HG03460 (cell line): ENCODE measurements at regions not wholly inside any gene's neighbourhood (a gene's known extent, or its start where the extent isn't known, plus 50 kb on each side); places are given as distances from the start of the nearest gene placed in this dataset.

Experiments used
- ATAC-seq: cut with Tn5 transposase; IDR thresholded peaks from one replicate; pipeline ENCODE4 v1.9.1; 2021; ENCODE audit not compliant: unreplicated experiment

DNA sequence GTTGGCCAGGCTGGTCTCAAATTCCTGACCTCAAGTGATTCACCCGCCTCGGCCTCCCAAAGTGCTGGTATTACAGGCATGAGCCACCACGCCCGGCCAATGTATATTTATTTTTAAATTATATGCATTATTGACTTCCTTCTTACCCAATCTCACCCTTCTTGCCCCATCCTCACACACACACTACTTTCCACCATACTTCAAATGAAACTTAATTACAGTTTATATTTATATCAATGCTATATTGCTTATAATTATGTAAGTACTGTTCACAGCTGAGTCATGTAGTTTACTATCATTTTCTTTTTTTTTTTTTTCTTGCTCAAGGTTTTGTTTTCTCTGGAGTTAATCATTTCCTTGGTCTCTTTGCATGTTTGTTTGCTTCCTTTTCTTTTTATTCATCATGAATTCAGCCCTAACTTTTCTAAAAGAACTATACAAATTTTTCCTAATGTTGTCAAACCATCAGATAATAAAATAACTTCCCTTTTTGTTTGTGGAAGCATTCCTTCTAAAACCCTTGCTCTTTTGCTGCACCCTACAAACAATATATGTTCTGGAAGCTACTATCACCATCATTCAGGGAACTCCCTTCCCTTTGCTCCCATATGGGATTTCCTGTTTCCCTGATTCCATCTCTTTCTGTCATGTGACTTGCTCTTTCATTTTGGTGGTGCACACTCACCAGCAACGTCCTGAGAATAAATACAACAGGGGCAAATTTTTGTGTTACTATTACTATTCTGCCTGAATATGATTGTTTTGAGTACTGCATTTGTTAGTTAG lies 201.7 kb upstream of the SASH1 start:
- no peak for ATAC-seq

DNA sequence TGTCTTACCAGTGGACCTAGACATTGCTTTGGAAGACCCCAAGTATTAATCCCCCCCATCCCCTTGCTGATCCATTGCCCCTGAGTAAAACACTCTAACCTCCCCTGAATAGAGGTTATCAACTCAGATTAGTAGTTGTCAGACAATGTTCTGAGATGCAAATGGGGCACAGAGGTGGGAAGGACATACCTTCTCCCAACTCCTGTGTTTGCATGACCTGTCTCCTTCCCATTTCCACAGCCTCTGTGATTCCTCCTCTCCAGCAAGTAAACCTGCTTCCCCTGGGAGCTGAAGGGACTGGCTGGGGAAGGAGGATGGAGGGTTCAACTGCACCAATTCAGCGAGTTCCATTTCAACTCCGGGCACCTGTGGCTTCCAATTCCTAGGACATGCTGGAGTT lies 199.8 kb upstream of the SASH1 start:
- ATAC-seq, result no peak

DNA sequence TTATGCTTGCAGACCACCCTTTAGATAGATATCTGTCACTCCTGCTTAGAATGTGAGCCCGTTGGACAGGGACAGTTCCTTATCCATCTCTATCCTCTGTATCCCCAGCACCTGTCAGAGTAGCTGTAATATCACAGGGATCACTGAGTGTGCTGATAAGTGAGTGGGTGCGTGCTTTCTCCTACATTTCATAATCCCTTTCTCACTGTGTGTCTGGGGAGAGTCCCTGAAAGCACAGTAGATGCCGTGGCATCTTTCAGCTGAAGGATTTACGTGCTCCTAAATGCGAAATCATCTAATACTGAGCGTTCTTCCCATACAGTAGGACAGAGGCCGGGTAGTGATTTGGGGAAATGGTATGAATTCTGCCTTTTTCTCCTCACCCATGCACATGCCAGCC lies 198.9 kb upstream of the SASH1 start:
- no peak for ATAC-seq

DNA sequence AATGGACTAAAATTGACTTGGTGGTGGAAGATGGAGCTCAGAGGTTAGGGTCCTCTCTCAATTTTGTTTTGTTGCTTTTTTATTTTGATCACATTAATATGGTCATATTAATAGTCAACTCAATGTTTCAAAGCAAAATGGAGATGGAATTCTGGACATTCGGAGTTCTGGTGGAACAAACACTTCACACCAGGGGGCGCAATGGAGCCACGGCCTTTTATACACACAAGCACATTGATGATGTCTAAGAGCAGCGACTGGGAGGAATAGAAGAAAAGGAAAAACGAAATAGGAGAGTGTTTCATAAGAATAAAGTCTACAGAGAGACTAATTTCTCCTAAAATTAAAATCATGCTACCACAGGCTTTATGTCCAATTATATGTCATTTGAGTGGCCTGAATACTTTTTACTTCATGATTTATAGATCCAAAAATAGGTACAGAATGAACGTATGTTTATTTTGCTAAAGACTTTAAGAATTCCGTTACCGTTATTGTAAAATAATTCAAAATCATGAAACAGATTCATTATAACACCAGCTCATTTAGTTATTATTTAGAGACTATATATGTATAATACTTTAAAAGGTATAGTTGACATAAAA lies 197.6 kb upstream of the SASH1 start:
- peak; percentile 70 for ATAC-seq

DNA sequence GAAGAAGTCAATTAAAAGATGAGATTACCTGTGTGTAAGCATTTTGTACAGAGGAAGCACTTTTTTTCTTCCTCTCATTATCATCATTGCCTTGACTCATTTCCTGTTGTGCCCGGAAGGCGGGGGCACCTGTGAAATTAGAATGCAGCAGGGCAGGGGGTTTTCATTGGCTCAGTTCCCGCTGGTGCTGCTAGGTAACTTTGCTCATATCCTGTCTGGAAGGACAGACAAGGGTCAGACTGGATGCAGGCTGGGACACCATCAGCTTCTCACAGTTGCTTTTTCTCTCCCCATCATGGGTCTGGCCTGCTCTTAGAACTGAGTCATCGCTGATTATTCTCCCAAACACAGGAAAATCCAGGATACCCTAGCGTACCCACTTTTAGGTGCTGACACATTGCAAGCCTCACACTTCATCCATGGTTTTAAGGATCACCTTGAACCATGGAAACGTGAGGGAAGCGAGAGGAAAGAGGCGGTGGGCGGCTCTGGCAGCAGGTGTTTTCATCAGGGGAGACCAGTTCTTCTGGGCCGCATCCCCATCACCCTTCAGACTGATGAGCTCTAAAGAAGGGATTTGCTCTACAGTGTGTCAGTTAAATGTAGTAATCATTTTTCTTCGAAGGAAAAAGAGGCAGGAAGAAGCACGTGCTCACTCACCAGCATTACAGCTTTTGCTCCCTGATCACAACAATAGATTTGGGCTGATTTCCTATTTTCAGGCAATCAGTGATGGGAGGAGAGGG lies 195.7 kb upstream of the SASH1 start:
- ATAC-seq, result no peak

DNA sequence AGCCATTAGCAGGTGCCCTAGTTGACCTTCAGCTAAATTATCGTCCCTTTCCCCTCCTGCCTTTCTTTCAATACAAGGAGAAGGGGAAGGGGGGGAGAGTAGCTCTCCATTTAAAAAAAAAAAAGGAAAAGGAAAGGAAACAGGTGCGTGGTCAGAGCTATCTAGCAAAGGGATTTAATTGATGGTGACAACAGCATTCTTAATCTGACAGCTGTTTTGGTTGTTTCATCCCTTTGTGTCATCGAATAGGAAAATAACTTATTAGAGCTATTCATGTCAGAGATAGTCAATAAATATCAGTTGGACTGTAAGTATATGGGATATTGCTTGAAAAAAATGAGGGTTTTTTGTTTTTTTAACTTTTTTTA lies 195.2 kb upstream of the SASH1 start:
- ATAC-seq, result no peak

DNA sequence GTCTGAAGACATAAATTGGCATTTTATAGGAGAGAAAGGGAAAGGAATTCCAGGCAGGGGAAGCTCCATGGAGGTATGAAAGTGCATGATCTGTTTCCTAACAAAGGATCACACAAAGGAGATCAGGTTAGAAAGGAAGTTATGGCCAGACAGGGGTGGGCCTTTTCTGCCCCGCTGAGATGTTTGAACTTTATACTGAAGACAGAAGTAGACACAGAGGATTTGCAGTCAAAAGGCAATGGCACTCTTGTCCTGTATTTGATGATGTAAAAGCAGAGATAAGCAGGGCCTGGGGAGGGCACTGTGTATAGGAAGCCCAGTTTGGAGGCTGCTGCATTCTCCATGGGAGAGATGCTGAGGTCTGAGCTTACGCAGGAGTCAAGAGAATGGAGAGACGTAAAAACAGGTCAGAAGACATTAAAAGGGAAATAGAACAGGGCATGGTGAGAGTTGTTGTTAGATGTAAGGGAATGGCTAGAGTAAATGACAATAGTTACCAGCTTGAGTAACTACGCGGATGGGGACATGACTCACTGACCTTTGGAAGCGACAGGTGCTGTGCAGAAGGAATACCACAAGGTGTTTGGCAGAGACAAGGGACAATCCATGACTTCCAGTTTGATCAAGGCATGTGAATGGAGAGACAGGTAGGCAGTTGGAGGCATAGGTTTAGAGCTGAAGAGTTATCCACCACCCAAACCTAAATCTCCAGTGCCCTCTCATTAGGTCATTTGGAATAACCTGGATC lies 190.6 kb upstream of the SASH1 start:
- no peak for ATAC-seq

DNA sequence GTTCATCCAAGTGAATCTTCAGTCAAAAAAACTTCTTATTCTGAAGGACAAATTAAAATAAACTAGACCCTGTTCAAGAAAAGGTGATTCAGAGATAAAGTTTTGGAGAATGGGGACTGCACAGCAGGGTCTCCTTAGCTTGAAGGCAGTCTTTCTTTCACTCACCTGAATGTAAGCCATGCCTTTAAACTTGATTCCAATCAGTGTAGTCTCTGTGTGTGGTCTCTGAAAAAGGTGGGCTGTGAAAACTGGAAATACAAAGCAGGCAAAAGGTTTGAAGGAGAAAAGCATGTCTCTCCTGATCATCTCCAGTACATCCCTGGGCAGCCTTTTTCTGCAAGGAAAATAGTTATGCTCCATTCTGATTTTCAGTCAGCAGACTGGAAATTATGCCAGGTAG lies 188.0 kb upstream of the SASH1 start:
- no peak for ATAC-seq

DNA sequence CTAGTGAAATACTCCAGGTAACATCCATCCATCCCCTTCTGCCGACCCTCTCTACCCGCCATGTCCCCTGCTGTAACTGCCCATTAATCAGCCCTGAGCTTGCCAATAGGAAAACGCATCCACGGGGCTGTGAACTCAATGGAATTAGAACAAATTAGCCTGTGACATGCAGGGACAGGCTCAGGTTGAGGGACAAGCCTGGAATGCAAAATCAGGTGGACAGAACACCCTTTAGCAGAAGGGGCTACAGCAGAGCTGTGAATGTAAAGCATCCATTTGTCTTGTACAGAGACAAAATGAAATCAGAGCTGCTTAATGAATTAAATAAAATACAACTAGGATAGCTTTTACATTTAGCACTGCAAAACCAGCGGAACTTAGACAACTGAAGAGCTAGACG lies 187.3 kb upstream of the SASH1 start:
- no peak for ATAC-seq

DNA sequence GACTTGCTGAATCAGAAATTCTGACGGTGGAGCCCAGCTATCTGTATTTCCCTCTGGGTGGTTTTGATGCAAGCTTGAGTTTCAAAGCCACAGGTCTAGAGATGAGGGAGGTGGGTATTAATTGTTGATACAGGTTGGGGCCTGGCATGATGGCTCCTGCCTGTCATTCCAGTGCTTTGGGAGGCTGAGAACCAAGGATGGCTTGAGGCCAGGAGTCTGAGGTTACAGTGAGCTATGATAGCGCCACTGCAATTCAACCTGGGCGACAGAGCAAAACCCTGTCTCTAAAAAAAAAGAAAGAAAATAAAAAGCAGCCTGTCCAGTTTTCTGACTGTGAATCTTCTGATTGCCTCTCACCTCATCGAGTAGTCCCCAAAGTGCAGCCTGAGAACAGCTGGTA lies 184.8 kb upstream of the SASH1 start:
- no peak for ATAC-seq

DNA sequence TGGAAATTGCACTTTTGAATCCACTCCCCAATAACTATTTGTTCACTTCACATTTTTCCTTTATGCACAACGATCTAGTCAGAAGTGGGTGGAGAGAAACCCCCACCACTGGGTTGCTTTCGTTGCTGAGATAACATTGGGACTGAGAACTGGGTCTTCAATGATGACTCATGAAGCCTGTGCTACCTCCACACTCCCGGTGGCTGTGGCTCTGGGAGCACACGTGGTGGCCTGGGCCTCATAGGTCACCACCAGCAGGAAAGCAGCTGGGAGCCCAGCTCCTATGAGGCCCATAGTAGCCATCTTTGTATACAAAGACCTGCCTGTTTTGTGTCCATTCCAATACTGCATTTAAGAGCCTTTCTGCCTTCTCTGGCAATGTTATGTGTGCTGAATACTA lies 178.0 kb upstream of the SASH1 start:
- no peak for ATAC-seq

DNA sequence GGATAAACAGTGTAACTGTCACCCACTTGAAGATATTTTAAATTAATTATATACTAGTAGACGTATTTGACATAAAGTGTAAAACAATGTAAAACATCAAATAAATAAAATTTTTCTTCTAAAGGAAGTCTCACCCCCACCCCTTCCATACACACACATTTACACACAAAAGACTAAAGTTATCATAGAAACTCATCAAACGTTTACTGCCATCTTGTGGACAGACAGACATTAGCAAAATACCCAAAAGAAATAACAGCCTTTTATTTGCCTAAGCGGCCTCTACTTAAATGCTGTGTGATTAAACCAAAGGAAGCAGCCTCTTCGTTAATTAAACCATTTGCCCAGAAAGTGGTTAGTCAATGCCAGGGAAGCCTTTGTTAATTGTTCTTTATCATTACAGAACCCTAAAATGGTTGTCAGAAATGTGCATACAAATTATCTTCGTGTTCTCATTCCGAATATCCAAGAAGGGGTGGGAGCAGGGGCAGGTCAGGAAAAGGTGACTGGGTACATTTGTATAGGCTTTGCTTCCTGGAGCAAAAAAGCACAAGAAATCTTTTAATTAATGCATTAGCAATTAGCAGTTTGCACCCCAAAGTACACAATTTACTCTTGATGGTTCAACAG lies 176.2 kb upstream of the SASH1 start:
- no peak for ATAC-seq

DNA sequence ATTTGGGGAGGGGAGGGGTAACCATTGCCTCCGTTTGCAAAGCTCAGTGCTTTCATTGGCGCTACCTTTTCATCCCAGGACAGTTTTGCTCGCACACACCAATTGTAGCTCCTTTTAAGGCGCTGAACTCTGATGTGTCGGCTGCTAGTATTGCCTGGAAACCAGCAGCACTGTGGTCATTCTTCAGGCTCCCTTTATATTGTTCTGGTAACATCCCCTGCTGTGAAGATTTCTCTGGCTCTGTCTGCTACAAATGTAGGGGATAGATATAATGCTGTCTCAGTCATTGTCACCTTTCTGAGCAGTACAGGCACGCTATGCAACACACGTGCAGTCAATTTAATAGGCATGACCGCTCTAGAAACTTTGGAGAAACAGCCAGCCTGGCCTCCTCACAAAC lies 172.9 kb upstream of the SASH1 start:
- no peak for ATAC-seq

DNA sequence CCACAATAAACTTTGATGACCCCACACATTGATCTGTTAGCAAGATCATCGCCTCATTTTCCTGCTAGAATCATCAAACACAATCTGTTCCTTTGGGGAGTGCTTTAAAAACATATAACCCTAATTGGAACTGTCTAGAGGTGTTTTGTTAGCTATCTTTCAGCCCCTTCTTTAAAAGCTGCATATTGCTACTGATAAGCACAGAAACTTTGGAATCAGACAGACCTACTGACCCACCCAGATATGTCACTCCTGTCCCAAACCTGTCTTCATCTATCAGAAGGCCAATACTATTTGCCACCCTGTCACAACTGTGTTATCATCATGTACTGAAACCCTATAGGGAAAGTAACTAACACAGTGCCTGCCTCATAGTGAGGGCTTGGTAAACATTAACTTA lies 172.4 kb upstream of the SASH1 start:
- ATAC-seq, result no peak

DNA sequence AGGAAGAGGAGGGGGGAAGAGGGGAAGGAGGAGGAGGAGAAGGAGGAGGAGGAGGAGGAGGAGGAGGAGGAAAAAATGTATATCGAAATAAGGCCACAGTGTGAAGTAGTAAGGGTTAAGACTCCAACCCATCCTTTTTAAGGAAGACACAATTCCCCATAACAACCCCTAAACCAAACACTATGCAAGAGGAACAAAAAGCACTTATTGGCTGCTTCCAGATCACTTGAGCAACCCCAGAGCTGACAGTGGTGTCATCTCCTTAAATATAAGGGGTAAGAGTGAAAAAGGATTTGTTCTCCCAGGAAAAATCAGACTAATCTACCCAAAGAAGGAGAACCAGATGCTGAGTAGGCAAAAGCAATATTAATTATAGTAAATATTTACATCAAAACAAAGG lies 169.1 kb upstream of the SASH1 start:
- ATAC-seq, result no peak

DNA sequence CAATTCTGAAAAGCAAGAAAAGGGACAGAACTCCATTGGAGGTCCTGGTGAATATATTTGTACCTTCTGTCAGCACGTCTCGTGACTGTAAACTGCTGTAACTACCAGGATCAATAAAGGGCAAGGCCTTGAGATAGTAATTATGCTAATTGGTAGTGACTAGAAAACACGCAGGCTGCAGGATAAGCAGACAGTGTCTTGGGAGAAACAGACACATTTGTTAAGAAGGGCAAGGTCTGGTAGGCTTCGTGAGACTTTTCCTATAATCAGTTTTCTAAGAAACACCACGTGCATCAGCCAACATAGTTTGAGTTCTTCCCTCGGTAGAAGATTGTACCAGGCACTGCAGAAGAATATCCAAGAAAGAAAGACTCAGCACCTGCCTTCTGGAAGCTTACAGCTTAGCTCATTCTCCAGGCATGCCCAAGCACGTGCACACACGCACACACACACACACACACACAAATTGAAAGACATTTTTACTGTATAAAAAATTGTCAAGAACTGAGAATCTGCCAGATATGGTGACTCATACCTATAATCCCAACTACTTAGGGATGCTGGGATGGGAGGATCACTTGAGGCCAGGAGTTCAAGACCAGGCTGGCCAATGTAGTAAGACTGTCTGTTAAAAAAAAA lies 167.0 kb upstream of the SASH1 start:
- ATAC-seq, result no peak

DNA sequence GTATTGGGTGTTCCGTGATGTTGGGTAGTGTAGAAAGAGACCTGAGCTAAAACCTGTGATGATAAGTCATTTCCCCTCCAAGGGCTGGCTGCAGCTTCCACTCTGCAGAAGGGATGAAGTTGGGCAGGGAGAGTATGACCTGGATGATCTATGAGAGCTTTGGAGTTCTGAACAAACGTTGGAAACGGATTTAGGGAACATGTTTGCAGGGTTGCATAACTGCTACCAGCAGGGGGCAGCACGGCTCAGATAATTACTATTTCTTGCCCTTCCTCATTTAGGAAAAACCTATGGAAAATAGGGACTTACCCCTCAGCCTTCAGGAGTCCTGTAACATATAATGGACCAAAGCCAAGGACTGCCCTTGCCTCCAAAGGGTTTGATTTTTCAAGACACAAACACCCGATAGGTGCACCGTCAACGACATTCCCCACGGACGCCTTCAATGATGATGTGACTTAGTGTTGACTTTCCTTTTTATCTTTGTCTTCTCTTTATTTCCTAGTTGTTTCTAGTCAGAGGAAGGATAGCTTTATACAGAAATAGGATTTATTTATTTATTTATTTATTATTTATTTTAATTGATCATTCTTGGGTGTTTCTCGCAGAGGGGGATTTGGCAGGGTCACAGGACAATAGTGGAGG lies 164.9 kb upstream of the SASH1 start:
- no peak for ATAC-seq

DNA sequence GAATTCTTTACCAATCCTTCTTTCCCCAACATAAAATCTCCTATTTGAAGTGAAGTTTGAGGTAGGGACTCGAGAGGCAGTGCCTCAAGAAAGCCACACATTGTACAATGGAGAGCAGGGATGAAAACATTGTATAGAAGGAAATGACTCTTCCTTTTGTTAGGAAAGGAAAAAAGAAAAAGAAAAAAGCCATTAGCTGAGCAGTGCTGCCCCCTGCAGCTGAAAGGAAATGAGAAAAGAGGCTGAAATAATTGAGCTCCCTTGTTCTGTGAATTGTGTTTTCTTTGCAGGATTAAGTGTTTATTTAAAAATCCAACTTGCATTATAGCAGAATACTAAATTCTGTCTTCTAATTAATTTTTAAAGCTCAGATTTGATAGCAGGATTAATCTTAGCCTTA lies 162.9 kb upstream of the SASH1 start:
- no peak for ATAC-seq

DNA sequence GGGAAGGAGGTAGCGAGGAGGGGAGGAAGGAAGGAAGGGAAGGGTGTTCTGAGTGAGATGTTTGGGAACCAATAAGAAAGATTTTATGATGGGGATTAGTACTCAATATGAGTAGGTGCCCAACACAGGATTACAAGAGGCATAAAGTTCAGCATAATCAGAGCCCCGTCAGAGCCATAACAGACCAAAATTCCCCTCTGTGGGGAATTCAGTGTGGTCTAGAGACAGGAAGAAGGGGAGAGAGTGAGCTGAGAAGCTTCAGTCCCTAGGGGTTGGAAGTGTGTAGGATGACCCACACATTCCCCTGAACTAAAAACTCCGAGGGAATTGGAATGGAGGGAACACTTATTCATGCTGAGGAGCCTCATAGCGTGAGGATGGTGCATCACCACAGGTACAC lies 160.3 kb upstream of the SASH1 start:
- ATAC-seq, result no peak

DNA sequence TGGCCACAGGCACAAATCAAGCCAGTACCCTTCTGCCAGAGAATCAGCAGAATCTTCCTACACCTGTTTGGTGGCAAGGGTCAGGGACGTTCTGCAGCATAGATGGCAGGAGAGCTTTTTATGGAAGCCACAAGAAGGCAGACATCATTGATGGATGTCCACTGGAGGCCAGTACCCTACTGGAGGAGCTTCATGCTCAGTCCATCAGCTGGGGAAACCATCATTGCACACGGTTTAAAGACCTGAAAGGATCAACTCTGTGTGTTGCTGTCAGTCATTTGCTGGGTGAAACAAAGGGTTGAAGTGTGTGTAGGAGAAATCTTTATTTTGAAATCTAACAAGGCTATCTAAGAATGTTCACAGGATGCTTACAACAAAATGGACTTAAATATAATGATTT lies 158.9 kb upstream of the SASH1 start:
- ATAC-seq, result no peak
